ENCODE measurements at regions not wholly inside any gene's neighbourhood (a gene's known extent, or its start where the extent isn't known, plus 50 kb on each side); places are given as distances from the start of the nearest gene placed in this dataset.

DNA sequence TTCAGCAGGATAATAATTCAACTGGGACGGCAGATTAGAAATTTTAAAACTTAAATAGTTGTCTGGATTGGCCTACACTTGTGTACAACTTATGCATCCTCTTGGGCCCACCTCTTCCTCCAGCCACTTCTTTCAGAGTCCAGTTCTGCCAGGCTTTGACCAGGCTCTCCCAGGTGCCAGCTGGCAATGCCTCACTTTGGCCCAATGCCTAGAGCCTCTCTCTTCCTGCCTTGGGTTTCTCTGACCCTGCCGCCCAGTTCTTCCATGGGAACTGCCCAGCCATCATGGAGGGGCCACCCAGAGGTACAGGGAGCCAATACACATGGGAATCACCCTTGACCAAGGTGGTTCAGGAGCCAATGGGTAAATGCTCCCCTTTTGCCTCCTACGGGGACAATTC is 135.5 kb downstream of the IRS1 start:
- H3K4me3 ChIP-seq (ENCODE audit: control insufficient read depth, low read depth, low read length): no peak overlapping the region
- TF ChIP-seq, protein P1, sequence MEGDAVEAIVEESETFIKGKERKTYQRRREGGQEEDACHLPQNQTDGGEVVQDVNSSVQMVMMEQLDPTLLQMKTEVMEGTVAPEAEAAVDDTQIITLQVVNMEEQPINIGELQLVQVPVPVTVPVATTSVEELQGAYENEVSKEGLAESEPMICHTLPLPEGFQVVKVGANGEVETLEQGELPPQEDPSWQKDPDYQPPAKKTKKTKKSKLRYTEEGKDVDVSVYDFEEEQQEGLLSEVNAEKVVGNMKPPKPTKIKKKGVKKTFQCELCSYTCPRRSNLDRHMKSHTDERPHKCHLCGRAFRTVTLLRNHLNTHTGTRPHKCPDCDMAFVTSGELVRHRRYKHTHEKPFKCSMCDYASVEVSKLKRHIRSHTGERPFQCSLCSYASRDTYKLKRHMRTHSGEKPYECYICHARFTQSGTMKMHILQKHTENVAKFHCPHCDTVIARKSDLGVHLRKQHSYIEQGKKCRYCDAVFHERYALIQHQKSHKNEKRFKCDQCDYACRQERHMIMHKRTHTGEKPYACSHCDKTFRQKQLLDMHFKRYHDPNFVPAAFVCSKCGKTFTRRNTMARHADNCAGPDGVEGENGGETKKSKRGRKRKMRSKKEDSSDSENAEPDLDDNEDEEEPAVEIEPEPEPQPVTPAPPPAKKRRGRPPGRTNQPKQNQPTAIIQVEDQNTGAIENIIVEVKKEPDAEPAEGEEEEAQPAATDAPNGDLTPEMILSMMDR (conservative IDR thresholded peaks at IDR 0.05; ENCODE audit: control insufficient read depth, insufficient read depth, low read depth, low read length): no peak
- DNase-seq (ENCODE audit: low read depth): no peak

- H3K4me3 ChIP-seq (ENCODE audit: control insufficient read depth, low read depth, low read length): no peak overlapping the region
- DNase-seq (ENCODE audit: low read depth): peak; percentile 97
- TF ChIP-seq, protein P1 (conservative IDR thresholded peaks at IDR 0.05; ENCODE audit: control insufficient read depth, insufficient read depth, low read depth, low read length): no peak
Measured at GRCh38 chr2:226661789-226662545, 137.7 kb downstream of the IRS1 start.

- H3K4me3 ChIP-seq (ENCODE audit: control insufficient read depth, low read depth, low read length): no peak overlapping the region
- TF ChIP-seq, protein P1 (conservative IDR thresholded peaks at IDR 0.05; ENCODE audit: control insufficient read depth, insufficient read depth, low read depth, low read length): no peak
Measured at GRCh38 chr2:226660526-226660925, 139.1 kb downstream of the IRS1 start.

GRCh38 chr2:226660124-226660523 is 139.5 kb downstream of the IRS1 start:
- DNase-seq (ENCODE audit: low read depth): no peak
- TF ChIP-seq, protein P1 (conservative IDR thresholded peaks at IDR 0.05; ENCODE audit: control insufficient read depth, insufficient read depth, low read depth, low read length): no peak
- no peak overlapping the region for H3K4me3 ChIP-seq (ENCODE audit: control insufficient read depth, low read depth, low read length)

More at GRCh38 chr2:226660526-226660925, 139.1 kb downstream of the IRS1 start:
- peak; percentile 97 for DNase-seq (ENCODE audit: low read depth)

- no peak overlapping the region for H3K4me3 ChIP-seq (ENCODE audit: control insufficient read depth, low read depth, low read length)
- TF ChIP-seq, protein P1 (conservative IDR thresholded peaks at IDR 0.05; ENCODE audit: control insufficient read depth, insufficient read depth, low read depth, low read length): no peak
- no peak for DNase-seq (ENCODE audit: low read depth)
Measured at GRCh38 chr2:226659410-226659809, 140.2 kb downstream of the IRS1 start.

- DNase-seq (ENCODE audit: low read depth): no peak
- TF ChIP-seq, protein P1 (conservative IDR thresholded peaks at IDR 0.05; ENCODE audit: control insufficient read depth, insufficient read depth, low read depth, low read length): no peak
- no peak overlapping the region for H3K4me3 ChIP-seq (ENCODE audit: control insufficient read depth, low read depth, low read length)
Measured at GRCh38 chr2:226658555-226658954, 141.1 kb downstream of the IRS1 start.
